K562 (cell line): ENCODE measurements at regions not wholly inside any gene's neighbourhood (a gene's known extent, or its start where the extent isn't known, plus 50 kb on each side); places are given as distances from the start of the nearest gene placed in this dataset.

Experiments
- EZH2 ChIP-seq: IDR thresholded peaks from 2 replicates; pipeline ENCODE4 v1.6.1; 2012; ENCODE audit warnings: low read depth, mild to moderate bottlenecking, inconsistent platforms, low read length, borderline replicate concordance
- SRF ChIP-seq, 2 experiments: fragments of 250-450, 450-650 bp in 1 of 2; sonication (Bioruptor Pico) in 1 of 2; sonication (generic) in 1 of 2; formaldehyde crosslinking; IDR thresholded peaks; 2 replicates each; pipeline versions ENCODE4 v1.5.0 to v1.5.1; 2020 to 2022; ENCODE audit warnings: mild to moderate bottlenecking in 1 of 2, missing genetic modification reagents in 1 of 2
- ZNF134 ChIP-seq: fragments of 250-450 bp; sonication (Bioruptor Pico); conservative IDR thresholded peaks from 2 replicates; pipeline ENCODE4 v1.4.0; 2020
- TF ChIP-seq, protein P1 (sequence below): fragments of 200-600 bp; sonication (generic); IDR thresholded peaks from one replicate; pipeline ENCODE4 v1.6.1; 2012; ENCODE audit warnings: mild to moderate bottlenecking, low read depth, low read length, inconsistent platforms
- TF ChIP-seq, protein P2 (sequence below): sonication (generic); formaldehyde crosslinking; IDR thresholded peaks from 2 replicates; pipeline ENCODE4 v1.8.1; 2023; ENCODE audit warnings: mild to moderate bottlenecking, missing genetic modification reagents

DNA sequence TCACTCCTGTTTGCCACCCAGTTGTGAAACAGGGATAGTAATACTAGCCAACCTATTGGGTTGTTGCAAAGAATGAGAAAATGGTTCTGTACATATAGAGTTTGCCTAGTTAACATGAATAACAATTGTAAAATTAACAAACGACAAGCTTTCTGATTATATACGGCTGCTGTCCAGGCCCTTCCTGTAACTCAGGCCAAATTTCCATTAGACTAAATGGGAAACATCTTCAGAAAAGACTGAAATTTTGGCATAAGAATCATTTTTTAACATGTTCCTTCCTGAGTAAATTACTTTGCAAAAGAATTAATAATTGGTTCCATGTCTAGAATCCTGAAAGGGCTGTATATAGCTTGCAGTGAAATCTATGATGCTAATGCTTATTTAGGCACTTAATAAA lies 117.7 kb upstream of the SATB2 start (continued):
- TF ChIP-seq, protein P1, sequence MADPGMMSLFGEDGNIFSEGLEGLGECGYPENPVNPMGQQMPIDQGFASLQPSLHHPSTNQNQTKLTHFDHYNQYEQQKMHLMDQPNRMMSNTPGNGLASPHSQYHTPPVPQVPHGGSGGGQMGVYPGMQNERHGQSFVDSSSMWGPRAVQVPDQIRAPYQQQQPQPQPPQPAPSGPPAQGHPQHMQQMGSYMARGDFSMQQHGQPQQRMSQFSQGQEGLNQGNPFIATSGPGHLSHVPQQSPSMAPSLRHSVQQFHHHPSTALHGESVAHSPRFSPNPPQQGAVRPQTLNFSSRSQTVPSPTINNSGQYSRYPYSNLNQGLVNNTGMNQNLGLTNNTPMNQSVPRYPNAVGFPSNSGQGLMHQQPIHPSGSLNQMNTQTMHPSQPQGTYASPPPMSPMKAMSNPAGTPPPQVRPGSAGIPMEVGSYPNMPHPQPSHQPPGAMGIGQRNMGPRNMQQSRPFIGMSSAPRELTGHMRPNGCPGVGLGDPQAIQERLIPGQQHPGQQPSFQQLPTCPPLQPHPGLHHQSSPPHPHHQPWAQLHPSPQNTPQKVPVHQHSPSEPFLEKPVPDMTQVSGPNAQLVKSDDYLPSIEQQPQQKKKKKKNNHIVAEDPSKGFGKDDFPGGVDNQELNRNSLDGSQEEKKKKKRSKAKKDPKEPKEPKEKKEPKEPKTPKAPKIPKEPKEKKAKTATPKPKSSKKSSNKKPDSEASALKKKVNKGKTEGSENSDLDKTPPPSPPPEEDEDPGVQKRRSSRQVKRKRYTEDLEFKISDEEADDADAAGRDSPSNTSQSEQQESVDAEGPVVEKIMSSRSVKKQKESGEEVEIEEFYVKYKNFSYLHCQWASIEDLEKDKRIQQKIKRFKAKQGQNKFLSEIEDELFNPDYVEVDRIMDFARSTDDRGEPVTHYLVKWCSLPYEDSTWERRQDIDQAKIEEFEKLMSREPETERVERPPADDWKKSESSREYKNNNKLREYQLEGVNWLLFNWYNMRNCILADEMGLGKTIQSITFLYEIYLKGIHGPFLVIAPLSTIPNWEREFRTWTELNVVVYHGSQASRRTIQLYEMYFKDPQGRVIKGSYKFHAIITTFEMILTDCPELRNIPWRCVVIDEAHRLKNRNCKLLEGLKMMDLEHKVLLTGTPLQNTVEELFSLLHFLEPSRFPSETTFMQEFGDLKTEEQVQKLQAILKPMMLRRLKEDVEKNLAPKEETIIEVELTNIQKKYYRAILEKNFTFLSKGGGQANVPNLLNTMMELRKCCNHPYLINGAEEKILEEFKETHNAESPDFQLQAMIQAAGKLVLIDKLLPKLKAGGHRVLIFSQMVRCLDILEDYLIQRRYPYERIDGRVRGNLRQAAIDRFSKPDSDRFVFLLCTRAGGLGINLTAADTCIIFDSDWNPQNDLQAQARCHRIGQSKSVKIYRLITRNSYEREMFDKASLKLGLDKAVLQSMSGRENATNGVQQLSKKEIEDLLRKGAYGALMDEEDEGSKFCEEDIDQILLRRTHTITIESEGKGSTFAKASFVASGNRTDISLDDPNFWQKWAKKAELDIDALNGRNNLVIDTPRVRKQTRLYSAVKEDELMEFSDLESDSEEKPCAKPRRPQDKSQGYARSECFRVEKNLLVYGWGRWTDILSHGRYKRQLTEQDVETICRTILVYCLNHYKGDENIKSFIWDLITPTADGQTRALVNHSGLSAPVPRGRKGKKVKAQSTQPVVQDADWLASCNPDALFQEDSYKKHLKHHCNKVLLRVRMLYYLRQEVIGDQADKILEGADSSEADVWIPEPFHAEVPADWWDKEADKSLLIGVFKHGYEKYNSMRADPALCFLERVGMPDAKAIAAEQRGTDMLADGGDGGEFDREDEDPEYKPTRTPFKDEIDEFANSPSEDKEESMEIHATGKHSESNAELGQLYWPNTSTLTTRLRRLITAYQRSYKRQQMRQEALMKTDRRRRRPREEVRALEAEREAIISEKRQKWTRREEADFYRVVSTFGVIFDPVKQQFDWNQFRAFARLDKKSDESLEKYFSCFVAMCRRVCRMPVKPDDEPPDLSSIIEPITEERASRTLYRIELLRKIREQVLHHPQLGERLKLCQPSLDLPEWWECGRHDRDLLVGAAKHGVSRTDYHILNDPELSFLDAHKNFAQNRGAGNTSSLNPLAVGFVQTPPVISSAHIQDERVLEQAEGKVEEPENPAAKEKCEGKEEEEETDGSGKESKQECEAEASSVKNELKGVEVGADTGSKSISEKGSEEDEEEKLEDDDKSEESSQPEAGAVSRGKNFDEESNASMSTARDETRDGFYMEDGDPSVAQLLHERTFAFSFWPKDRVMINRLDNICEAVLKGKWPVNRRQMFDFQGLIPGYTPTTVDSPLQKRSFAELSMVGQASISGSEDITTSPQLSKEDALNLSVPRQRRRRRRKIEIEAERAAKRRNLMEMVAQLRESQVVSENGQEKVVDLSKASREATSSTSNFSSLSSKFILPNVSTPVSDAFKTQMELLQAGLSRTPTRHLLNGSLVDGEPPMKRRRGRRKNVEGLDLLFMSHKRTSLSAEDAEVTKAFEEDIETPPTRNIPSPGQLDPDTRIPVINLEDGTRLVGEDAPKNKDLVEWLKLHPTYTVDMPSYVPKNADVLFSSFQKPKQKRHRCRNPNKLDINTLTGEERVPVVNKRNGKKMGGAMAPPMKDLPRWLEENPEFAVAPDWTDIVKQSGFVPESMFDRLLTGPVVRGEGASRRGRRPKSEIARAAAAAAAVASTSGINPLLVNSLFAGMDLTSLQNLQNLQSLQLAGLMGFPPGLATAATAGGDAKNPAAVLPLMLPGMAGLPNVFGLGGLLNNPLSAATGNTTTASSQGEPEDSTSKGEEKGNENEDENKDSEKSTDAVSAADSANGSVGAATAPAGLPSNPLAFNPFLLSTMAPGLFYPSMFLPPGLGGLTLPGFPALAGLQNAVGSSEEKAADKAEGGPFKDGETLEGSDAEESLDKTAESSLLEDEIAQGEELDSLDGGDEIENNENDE = no peak
- TF ChIP-seq SRF (CRISPR knock-in tag; IDR thresholded peaks at IDR 0.05) = no peak
- TF ChIP-seq, protein P2, sequence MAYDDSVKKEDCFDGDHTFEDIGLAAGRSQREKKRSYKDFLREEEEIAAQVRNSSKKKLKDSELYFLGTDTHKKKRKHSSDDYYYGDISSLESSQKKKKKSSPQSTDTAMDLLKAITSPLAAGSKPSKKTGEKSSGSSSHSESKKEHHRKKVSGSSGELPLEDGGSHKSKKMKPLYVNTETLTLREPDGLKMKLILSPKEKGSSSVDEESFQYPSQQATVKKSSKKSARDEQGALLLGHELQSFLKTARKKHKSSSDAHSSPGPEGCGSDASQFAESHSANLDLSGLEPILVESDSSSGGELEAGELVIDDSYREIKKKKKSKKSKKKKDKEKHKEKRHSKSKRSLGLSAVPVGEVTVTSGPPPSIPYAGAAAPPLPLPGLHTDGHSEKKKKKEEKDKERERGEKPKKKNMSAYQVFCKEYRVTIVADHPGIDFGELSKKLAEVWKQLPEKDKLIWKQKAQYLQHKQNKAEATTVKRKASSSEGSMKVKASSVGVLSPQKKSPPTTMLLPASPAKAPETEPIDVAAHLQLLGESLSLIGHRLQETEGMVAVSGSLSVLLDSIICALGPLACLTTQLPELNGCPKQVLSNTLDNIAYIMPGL (CRISPR knock-in tag) = no peak
- TF ChIP-seq EZH2 = no peak
- TF ChIP-seq ZNF134 (CRISPR knock-in tag) = no peak
